A549 (cell line): ENCODE measurements at regions not wholly inside any gene's neighbourhood (a gene's known extent, or its start where the extent isn't known, plus 50 kb on each side); places are given as distances from the start of the nearest gene placed in this dataset.

Experiments
- ATAC-seq, 2 experiments: fragments of 200-7000 bp in 1 of 2; fragments of >200 bp in 1 of 2; cut with Nextera tagmentation in 1 of 2; cut with Tn5 transposase in 1 of 2; 3 replicates each; pipeline versions ENCODE4 v1.8.0 to v1.9.1; 2018 to 2020; ENCODE audit warnings: mild to moderate bottlenecking in 1 of 2, moderate library complexity in 1 of 2
- CTCF ChIA-PET: fragments of 300-600 bp; sonication (Branson Sonifier 250); formaldehyde crosslinking; extraction: SDS; loops from one replicate; lab custom pipeline; 2021; ENCODE audit warnings: antibody characterized with exemption, inconsistent platforms; lab: Yijun Ruan, JAX
- POLR2A ChIA-PET: fragments of 350-600 bp; formaldehyde crosslinking; extraction: SDS; loops from one replicate; lab custom pipeline; 2021; ENCODE audit warnings: antibody characterized with exemption, inconsistent platforms; lab: Yijun Ruan, JAX
- DNase-seq, 2 experiments: peaks; one replicate each; pipeline versions ENCODE4 v3.0.0 to v3.0.0-alpha.2; 2011 to 2016; ENCODE audit warnings: low read depth in 1 of 2, low spot score in 1 of 2
- FAIRE-seq: peaks from 2 replicates; lab custom pipeline; 2011; peaks lifted over from hg19 to GRCh38; lab: Jason Lieb, UNC
- H3K27ac ChIP-seq, 2 experiments: fragments of >200 bp; sonication (Bioruptor Twin); formaldehyde crosslinking; 3 replicates each; pipeline ENCODE4 v1.5.1; 2016 to 2017
- H3K4me1 ChIP-seq: fragments of >200 bp; sonication (Bioruptor Twin); formaldehyde crosslinking; 3 replicates; pipeline ENCODE4 v1.6.1; 2016
- H3K4me2 ChIP-seq: fragments of >200 bp; sonication (Bioruptor Twin); formaldehyde crosslinking; 3 replicates; pipeline ENCODE4 v1.6.1; 2016
- H3K4me3 ChIP-seq: fragments of >200 bp; sonication (Bioruptor Twin); formaldehyde crosslinking; 3 replicates; pipeline ENCODE4 v1.5.1; 2016
- H3K9me3 ChIP-seq: fragments of >200 bp; sonication (Bioruptor Twin); formaldehyde crosslinking; 3 replicates; pipeline ENCODE4 v1.6.1; 2016
- BHLHE40 ChIP-seq: IDR thresholded peaks from 2 replicates; pipeline ENCODE4 v1.6.1; 2012; ENCODE audit warnings: low read depth, low read length, inconsistent platforms
- CHD2 ChIP-seq: fragments of 150-350 bp; IDR thresholded peaks from 2 replicates; pipeline ENCODE4 v1.6.1; 2014; ENCODE audit warnings: low read length; ENCODE audit not compliant: partially characterized antibody
- EP300 ChIP-seq, 2 experiments: fragments of >200 bp; sonication (Bioruptor Twin); formaldehyde crosslinking; IDR thresholded peaks; 2 replicates in 1 of 2; 3 replicates in 1 of 2; pipeline ENCODE4 v1.6.1; 2016 to 2017
- ESRRA ChIP-seq: fragments of 150-350 bp; IDR thresholded peaks from 2 replicates; pipeline ENCODE4 v1.6.1; 2014; ENCODE audit warnings: mild to moderate bottlenecking, low read length, borderline replicate concordance
- FOSB ChIP-seq: fragments of 250-450 bp; sonication (Bioruptor Pico); IDR thresholded peaks from 2 replicates; pipeline ENCODE4 v1.5.0; 2020; ENCODE audit warnings: mild to moderate bottlenecking, moderate library complexity
- GATA3 ChIP-seq: IDR thresholded peaks from 2 replicates; pipeline ENCODE4 v1.6.1; 2012; ENCODE audit warnings: borderline replicate concordance
- HOXB13 ChIP-seq: fragments of 250-450 bp; sonication (Bioruptor Pico); IDR thresholded peaks from 2 replicates; pipeline ENCODE4 v1.5.0; 2020; ENCODE audit warnings: low read depth, mild to moderate bottlenecking, moderate library complexity
- KDM1A ChIP-seq: fragments of 200-600 bp; sonication (generic); IDR thresholded peaks from 2 replicates; pipeline ENCODE4 v1.6.1; 2016; ENCODE audit warnings: low read depth, mild to moderate bottlenecking
- KDM5A ChIP-seq: fragments of 200-600 bp; sonication (generic); IDR thresholded peaks from 2 replicates; pipeline ENCODE4 v1.6.1; 2016; ENCODE audit warnings: antibody characterized with exemption, mild to moderate bottlenecking
- MAFK ChIP-seq: fragments of 450-650 bp; IDR thresholded peaks from 2 replicates; pipeline ENCODE4 v1.6.1; 2014; ENCODE audit not compliant: partially characterized antibody
- MAZ ChIP-seq: fragments of 150-350 bp; IDR thresholded peaks from 2 replicates; pipeline ENCODE4 v1.6.1; 2014; ENCODE audit warnings: antibody characterized with exemption, low read depth, low read length, borderline replicate concordance
- NR3C1 ChIP-seq: fragments of >200 bp; sonication (Bioruptor Twin); formaldehyde crosslinking; IDR thresholded peaks from 3 replicates; pipeline ENCODE4 v1.6.1; 2017
- PHF8 ChIP-seq: fragments of 200-600 bp; sonication (generic); IDR thresholded peaks from 2 replicates; pipeline ENCODE4 v1.6.1; 2016; ENCODE audit warnings: low read depth, mild to moderate bottlenecking, antibody characterized with exemption, moderate library complexity, borderline replicate concordance
- POLR2A ChIP-seq: IDR thresholded peaks from 2 replicates; pipeline ENCODE4 v1.6.1; 2012; ENCODE audit warnings: mild to moderate bottlenecking, low read length
- RARB ChIP-seq: fragments of 250-450 bp; sonication (Bioruptor Pico); IDR thresholded peaks from 2 replicates; pipeline ENCODE4 v1.8.0; 2021; ENCODE audit warnings: mild to moderate bottlenecking, moderate library complexity
- RNF2 ChIP-seq: fragments of 200-600 bp; sonication (generic); IDR thresholded peaks from 2 replicates; pipeline ENCODE4 v1.6.1; 2016; ENCODE audit warnings: low read depth, mild to moderate bottlenecking, antibody characterized with exemption, moderate library complexity, borderline replicate concordance
- SMC3 ChIP-seq: fragments of >200 bp; sonication (Bioruptor Twin); formaldehyde crosslinking; IDR thresholded peaks from 3 replicates; pipeline ENCODE4 v1.6.1; 2018; ENCODE audit warnings: inconsistent platforms
- SREBF2 ChIP-seq: fragments of 450-650 bp; IDR thresholded peaks from 2 replicates; pipeline ENCODE4 v1.6.1; 2014; ENCODE audit warnings: mild to moderate bottlenecking, moderate library complexity
- ZSCAN20 ChIP-seq: fragments of 250-450 bp; sonication (Bioruptor Pico); IDR thresholded peaks from 2 replicates; pipeline ENCODE4 v1.8.0; 2022; ENCODE audit warnings: mild to moderate bottlenecking, moderate library complexity
- WGBS: methylation state at CpG from one replicate; pipeline ENCODE4 v1.1.6; 2017; ENCODE audit errors: missing lambda C conversion rate; 5-methylcytosine and 5-hydroxymethylcytosine counted together
- TF ChIP-seq, protein P1 (sequence below): fragments of 150-350 bp; IDR thresholded peaks from 2 replicates; pipeline ENCODE4 v1.6.1; 2014; ENCODE audit warnings: low read depth, mild to moderate bottlenecking, low read length
- TF ChIP-seq, protein P2 (sequence below): fragments of >200 bp; sonication (Bioruptor Twin); formaldehyde crosslinking; IDR thresholded peaks from 3 replicates; pipeline ENCODE4 v1.5.1; 2016
- TF ChIP-seq, protein P3 (sequence below): fragments of 250-450 bp; sonication (Bioruptor Pico); IDR thresholded peaks from 2 replicates; pipeline ENCODE4 v1.5.0; 2020; ENCODE audit warnings: low read depth, mild to moderate bottlenecking, moderate library complexity
- TF ChIP-seq, protein P4 (sequence below): fragments of >200 bp; sonication (Bioruptor Twin); formaldehyde crosslinking; IDR thresholded peaks from 2 replicates; pipeline ENCODE4 v1.6.1; 2016
- TF ChIP-seq, protein P5 (sequence below): fragments of >200 bp; sonication (Bioruptor Twin); formaldehyde crosslinking; IDR thresholded peaks from 3 replicates; pipeline ENCODE4 v1.6.1; 2016
- TF ChIP-seq, protein P6 (sequence below): IDR thresholded peaks from 2 replicates; pipeline ENCODE4 v1.6.1; 2012; ENCODE audit warnings: low read depth, borderline replicate concordance
- TF ChIP-seq, protein P7 (sequence below): IDR thresholded peaks from 2 replicates; pipeline ENCODE4 v1.6.1; 2012

GRCh38 chr16:35752012-35752772 lies 2292.8 kb downstream of the TP53TG3F start:
- no peak for FAIRE-seq
- no peaks in the 10 kb centered on the region; the same call in 1 of the 3 replicates for H3K9me3 ChIP-seq
- no peak for DNase-seq
- H3K4me1 ChIP-seq: no peaks in the 10 kb centered on the region
- WGBS: 34% methylated on average over 17 of the region's 18 CpGs
- no peak overlapping the region for H3K4me3 ChIP-seq
- ATAC-seq: no peak
- ChIA-PET POLR2A (no interaction called here), CTCF (no interaction called here)
- H3K27ac ChIP-seq: no peak overlapping the region
- no peak overlapping the region for H3K4me2 ChIP-seq
- no peak for TF ChIP-seq POLR2A
- TF ChIP-seq GATA3: no peak
- no peak for TF ChIP-seq FOSB (CRISPR knock-in tag)
- TF ChIP-seq, protein P1, sequence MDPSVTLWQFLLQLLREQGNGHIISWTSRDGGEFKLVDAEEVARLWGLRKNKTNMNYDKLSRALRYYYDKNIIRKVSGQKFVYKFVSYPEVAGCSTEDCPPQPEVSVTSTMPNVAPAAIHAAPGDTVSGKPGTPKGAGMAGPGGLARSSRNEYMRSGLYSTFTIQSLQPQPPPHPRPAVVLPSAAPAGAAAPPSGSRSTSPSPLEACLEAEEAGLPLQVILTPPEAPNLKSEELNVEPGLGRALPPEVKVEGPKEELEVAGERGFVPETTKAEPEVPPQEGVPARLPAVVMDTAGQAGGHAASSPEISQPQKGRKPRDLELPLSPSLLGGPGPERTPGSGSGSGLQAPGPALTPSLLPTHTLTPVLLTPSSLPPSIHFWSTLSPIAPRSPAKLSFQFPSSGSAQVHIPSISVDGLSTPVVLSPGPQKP: no peak
- TF ChIP-seq MAZ: no peak
- TF ChIP-seq, protein P2, sequence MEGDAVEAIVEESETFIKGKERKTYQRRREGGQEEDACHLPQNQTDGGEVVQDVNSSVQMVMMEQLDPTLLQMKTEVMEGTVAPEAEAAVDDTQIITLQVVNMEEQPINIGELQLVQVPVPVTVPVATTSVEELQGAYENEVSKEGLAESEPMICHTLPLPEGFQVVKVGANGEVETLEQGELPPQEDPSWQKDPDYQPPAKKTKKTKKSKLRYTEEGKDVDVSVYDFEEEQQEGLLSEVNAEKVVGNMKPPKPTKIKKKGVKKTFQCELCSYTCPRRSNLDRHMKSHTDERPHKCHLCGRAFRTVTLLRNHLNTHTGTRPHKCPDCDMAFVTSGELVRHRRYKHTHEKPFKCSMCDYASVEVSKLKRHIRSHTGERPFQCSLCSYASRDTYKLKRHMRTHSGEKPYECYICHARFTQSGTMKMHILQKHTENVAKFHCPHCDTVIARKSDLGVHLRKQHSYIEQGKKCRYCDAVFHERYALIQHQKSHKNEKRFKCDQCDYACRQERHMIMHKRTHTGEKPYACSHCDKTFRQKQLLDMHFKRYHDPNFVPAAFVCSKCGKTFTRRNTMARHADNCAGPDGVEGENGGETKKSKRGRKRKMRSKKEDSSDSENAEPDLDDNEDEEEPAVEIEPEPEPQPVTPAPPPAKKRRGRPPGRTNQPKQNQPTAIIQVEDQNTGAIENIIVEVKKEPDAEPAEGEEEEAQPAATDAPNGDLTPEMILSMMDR: no peak
- TF ChIP-seq, protein P3, sequence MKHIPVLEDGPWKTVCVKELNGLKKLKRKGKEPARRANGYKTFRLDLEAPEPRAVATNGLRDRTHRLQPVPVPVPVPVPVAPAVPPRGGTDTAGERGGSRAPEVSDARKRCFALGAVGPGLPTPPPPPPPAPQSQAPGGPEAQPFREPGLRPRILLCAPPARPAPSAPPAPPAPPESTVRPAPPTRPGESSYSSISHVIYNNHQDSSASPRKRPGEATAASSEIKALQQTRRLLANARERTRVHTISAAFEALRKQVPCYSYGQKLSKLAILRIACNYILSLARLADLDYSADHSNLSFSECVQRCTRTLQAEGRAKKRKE (CRISPR knock-in tag): no peak
- no peak for TF ChIP-seq MAFK
- no peak for TF ChIP-seq BHLHE40
- no peak for TF ChIP-seq SMC3
- TF ChIP-seq KDM5A: no peak
- no peak for TF ChIP-seq NR3C1

DNA sequence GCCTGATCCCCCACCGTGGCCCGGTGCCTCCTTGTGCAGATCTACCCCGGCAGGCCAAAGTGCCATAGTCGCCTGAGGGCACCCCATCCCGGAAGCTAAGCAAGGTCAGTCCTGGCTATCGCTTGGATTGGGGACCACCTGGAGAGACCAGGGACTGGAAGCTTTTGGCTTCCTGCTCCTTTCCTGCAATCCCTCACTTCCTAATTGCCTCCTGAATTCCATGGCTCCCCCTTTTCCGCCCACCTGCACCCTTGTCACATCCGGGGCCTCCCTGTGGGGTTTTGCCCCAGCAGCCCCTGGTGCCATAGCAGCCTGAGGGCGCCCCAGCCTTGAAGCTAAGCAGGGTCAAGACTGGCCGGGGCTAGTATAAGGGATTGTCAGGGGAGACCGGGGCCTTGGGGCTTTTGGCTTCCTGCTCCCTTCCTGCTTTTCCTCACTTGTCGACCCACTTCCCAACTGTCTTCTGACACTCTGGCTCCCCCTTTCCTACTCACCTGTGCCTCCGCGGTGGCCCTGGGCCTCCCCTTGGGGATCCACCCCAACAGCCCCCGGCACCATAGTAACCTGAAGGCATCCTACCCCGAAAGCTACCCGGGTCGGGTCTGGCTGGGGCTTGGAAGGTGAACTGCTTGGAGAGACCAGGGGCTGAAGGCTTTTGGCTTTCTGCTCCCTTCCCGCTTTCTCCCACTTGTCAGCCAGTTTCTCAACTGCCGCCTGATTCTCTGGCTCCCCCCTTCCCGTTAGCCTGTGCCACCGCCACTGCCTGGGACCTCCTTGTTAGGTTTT lies 2293.6 kb downstream of the TP53TG3F start:
- FAIRE-seq (no peak), ATAC-seq (no peak), DNase-seq (no peak)
- Histone ChIP-seq H3K27ac (no peak overlapping the region), H3K9me3 (no peaks in the 10 kb centered on the region; the same call in 1 of the 3 replicates), H3K4me3 (no peak overlapping the region), H3K4me2 (no peak overlapping the region), H3K4me1 (no peaks in the 10 kb centered on the region)
- ChIA-PET POLR2A (no interaction called here), CTCF (no interaction called here)
- TF ChIP-seq ESRRA (no peak), KDM1A (no peak), PHF8 (no peak), RARB (no peak), EP300 (IDR thresholded peaks at IDR 0.05) (no peak), RNF2 (no peak), CHD2 (no peak), SREBF2 (no peak), ZSCAN20 (no peak), BHLHE40 (no peak), HOXB13 (CRISPR knock-in tag) (no peak)
- TF ChIP-seq, protein P4, sequence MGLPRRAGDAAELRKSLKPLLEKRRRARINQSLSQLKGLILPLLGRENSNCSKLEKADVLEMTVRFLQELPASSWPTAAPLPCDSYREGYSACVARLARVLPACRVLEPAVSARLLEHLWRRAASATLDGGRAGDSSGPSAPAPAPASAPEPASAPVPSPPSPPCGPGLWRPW: no peak
- TF ChIP-seq, protein P5, sequence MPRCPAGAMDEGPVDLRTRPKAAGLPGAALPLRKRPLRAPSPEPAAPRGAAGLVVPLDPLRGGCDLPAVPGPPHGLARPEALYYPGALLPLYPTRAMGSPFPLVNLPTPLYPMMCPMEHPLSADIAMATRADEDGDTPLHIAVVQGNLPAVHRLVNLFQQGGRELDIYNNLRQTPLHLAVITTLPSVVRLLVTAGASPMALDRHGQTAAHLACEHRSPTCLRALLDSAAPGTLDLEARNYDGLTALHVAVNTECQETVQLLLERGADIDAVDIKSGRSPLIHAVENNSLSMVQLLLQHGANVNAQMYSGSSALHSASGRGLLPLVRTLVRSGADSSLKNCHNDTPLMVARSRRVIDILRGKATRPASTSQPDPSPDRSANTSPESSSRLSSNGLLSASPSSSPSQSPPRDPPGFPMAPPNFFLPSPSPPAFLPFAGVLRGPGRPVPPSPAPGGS: no peak
- TF ChIP-seq, protein P3 (CRISPR knock-in tag): no peak
- TF ChIP-seq, protein P6, sequence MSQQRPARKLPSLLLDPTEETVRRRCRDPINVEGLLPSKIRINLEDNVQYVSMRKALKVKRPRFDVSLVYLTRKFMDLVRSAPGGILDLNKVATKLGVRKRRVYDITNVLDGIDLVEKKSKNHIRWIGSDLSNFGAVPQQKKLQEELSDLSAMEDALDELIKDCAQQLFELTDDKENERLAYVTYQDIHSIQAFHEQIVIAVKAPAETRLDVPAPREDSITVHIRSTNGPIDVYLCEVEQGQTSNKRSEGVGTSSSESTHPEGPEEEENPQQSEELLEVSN: no peak
- TF ChIP-seq, protein P7, sequence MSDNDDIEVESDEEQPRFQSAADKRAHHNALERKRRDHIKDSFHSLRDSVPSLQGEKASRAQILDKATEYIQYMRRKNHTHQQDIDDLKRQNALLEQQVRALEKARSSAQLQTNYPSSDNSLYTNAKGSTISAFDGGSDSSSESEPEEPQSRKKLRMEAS: no peak
- WGBS: 21% methylated on average over 22 of the region's 22 CpGs
